Right ventricle myocardium superior (tissue), 1 donor: ENCODE measurements at regions not wholly inside any gene's neighbourhood (a gene's known extent, or its start where the extent isn't known, plus 50 kb on each side); places are given as distances from the start of the nearest gene placed in this dataset. TPM values are rescaled to one million over a fixed set of nuclear protein-coding genes. Genes with fewer than 3 reads are reported as not detected.

Source experiments
- ATAC-seq: fragments of 200-7000 bp; cut with Tn5 transposase; one replicate; pipeline ENCODE4 v1.9.1; 2020; ENCODE audit warnings: mild to moderate bottlenecking; ENCODE audit not compliant: poor library complexity
- DNase-seq: peaks from one replicate; pipeline ENCODE4 v3.0.0-alpha.2; 2020
- intact Hi-C: fragments of 100-400 bp; cut with DNase I; formaldehyde crosslinking; loops from one replicate; pipeline ENCODE4 v1.11.2; 2022
- microRNA-seq: library from miRNA; unstranded; fragments of <30 nt; microRNA quantifications from one replicate; pipeline ENCODE4 v1.2.0, GENCODE V29; 2020
- donor health status: DM: no; HTN: yes; CAD: no; lungs with severe emphysema.

DNA sequence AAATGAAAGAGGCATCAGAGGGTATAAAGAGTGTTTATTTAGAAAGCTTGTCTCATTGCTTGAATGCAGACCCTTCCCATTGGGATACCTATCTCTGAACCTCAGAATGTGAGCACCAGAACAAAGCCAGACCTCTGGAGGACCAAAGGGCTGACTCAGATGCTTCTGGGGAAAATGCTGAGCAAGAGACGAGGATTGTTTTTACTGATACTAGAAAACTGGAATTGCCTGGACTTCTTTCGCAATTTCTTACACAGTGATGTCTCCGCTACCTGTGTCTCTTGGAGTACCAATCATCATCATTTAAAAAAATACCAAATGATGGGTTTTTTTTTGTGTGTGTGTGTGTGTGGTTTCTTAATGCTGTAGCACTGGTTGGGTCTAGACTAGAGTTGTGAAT, 55.6 kb upstream of the CCDC85A start:
- no peak for ATAC-seq
- intact Hi-C loops = no loop called here
- DNase-seq = no peak

DNA sequence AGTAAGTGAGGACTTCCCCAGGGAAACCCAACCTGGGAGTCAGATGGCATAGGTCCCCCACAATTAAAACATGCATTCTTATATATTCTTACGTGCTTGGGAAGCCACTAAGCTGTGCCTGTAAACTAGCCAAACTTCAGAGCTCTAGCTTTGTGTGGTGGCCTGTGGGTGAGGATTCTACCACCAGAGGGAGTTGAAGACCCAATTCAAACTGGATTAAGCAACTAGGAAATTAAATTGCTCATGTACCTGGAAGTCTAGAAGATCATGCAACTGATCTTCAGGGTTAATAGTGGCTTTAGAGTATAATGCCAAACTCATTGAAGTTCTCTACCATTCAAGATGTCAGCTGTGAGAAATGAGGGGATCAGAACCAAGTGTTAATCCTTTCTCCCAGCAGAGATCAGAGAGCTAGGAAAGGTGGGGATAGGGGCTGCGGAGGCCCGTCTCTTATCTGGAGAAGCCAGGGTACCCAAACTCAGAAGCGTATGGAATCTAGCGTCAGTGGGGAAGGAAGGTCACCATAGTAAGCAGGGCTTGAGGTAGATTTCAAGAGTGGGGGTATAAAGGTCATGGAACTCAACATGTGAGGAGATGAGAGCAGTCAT, 53.2 kb upstream of the CCDC85A start:
- peak; percentile 55 for ATAC-seq
- DNase-seq = no peak
- intact Hi-C loops = loop anchor here (5.0 kb wide), 1 partner anchor 413 kb away; no protein-coding TSS in a partner anchor

DNA sequence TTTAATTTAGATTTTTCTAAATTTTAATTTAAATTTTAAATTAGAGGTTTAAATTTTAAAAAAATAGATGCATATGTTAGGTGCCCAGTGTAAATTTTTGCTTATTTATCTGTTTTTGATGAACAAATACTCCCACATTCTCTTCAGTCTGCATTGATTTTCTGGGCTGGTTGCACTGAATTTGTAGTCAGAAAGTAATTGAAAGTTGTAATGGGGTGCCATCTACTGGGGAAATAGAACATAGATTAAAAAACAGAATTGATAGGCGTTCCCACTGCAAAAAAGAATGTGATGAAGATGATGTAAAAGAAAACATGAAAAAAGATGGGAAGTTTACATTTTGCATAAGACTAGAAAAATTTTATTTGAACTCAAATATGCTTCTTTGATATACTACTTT, 51.7 kb upstream of the CCDC85A start:
- ATAC-seq (peak; percentile 53), DNase-seq (no peak)
- intact Hi-C loops = loop anchor here (5.0 kb wide), 1 partner anchor 415 kb away; no protein-coding TSS in a partner anchor

- DNase-seq (no peak), ATAC-seq (no peak)
- intact Hi-C loops = loop anchor here (5.0 kb wide), 1 partner anchor 416 kb away; no protein-coding TSS in a partner anchor
Measured at GRCh38 chr2:56133441-56133840, 50.3 kb upstream of the CCDC85A start.

DNA sequence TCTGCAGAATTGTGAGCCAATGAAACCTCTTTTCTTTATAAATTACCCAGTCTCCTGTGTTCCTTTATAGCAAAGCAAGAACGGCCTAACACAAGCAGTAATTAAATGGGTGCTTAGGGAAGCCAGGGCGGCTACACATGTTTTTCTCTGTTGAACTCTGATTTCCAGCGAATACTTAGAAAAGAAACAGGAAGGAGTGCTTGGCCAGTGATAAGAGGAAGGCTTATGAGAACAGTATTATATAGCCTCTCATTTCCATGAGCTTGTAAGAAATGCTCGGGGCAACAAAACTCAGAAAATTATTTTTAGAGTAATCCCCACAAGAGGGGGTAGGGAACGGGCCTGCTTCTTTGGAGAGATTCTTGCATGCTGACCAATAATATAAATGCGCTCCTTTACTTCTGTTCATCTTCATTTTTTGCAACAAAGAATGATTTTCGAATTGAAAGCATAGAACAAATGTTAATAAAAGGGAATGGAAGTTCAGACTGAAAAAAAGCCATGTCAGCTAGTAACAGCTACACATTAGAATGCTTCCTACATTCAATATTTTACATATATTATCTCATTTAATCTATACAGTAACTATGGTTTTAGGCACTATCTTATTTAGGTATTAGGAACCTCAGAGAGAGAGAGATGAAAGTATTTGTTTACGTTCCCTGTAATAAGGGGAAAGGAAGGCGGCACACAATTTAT, 49.7 kb upstream of the CCDC85A start:
- intact Hi-C loops = loop anchor here (5.0 kb wide), 1 partner anchor 417 kb away; no protein-coding TSS in a partner anchor
- DNase-seq (no peak), ATAC-seq (no peak)

Small RNA genes in the stretch of these regions (microRNA-seq; reads per million reads assigned to microRNA genes)
- not detected for gene MIR216A
- not detected for gene MIR216B
- not detected for gene MIR217
